GM12878 (cell line): ENCODE measurements at regions not wholly inside any gene's neighbourhood (a gene's known extent, or its start where the extent isn't known, plus 50 kb on each side); places are given as distances from the start of the nearest gene placed in this dataset.
"Not testable (repeated sequence)": the region's sequence is repeated elsewhere in the genome, so short reads cannot be mapped to it uniquely, and the experiment has no call there.

Experiments used
- ATAC-seq: fragments of 200-7000 bp; cut with Tn5 transposase; 3 replicates; pipeline ENCODE4 v1.9.1; 2020; ENCODE audit warnings: mild to moderate bottlenecking, moderate library complexity
- BruUV-seq: library from RNA; stranded (reverse); fragments of 400-500 nt; replicated peaks from 2 replicates; lab custom pipeline; 2021; lab: Mats Ljungman, UMichigan
- CTCF ChIA-PET: fragments of 300-600 bp; sonication (Branson Sonifier 250); formaldehyde crosslinking; extraction: SDS; loops from one replicate; lab custom pipeline; 2021; ENCODE audit warnings: inconsistent platforms; lab: Yijun Ruan, JAX
- POLR2A ChIA-PET: fragments of 350-600 bp; formaldehyde crosslinking; extraction: SDS; loops from one replicate; lab custom pipeline; 2021; ENCODE audit warnings: inconsistent platforms; lab: Charles Lee
- RAD21 ChIA-PET: fragments of 300-600 bp; sonication (Branson Sonifier 250); formaldehyde crosslinking; loops from one replicate; lab custom pipeline; 2023; ENCODE audit warnings: antibody characterized with exemption; ENCODE audit not compliant: unreplicated experiment; lab: Charles Lee
- SMC1A ChIA-PET: fragments of 300-600 bp; sonication (Branson Sonifier 250); formaldehyde crosslinking; loops from one replicate; lab custom pipeline; 2023; ENCODE audit not compliant: unreplicated experiment, uncharacterized antibody; lab: Charles Lee
- DNase-seq: peaks from one replicate; pipeline ENCODE4 v3.0.0-alpha.2; 2011; ENCODE audit warnings: low read depth, low spot score
- FAIRE-seq: peaks from 3 replicates; lab custom pipeline; 2011; peaks lifted over from hg19 to GRCh38; lab: Jason Lieb, UNC
- H2AFZ ChIP-seq: 2 replicates; pipeline ENCODE4 v1.6.0; 2011; ENCODE audit warnings: low read depth, low read length, control low read depth; ENCODE audit not compliant: control insufficient read depth
- H3K27ac ChIP-seq: 2 replicates; pipeline ENCODE4 v1.5.1; 2011; ENCODE audit warnings: control low read depth; ENCODE audit not compliant: control insufficient read depth, insufficient read depth
- H3K27me3 ChIP-seq, 2 experiments: replicated peaks in 1 of 2; 2 replicates each; pipeline versions ENCODE4 v1.6.0 to v1.6.1; 2011; ENCODE audit warnings: low read length in 1 of 2; ENCODE audit not compliant: control insufficient read depth in 2 of 2, insufficient read depth in 2 of 2
- H3K36me3 ChIP-seq, 2 experiments: 2 replicates each; pipeline ENCODE4 v1.5.1; 2011; ENCODE audit warnings: low read length in 1 of 2; ENCODE audit not compliant: control insufficient read depth in 2 of 2, insufficient read depth in 2 of 2
- H3K4me1 ChIP-seq: 2 replicates; pipeline ENCODE4 v1.6.1; 2011; ENCODE audit warnings: mild to moderate bottlenecking, low read length, moderate library complexity, mixed read lengths; ENCODE audit not compliant: control insufficient read depth, insufficient read depth
- H3K4me2 ChIP-seq: 2 replicates; pipeline ENCODE4 v1.6.0; 2011; ENCODE audit warnings: control low read depth; ENCODE audit not compliant: control insufficient read depth, insufficient read depth
- H3K4me3 ChIP-seq: fragments of 200-600 bp; sonication (generic); 2 replicates; pipeline ENCODE4 v1.5.1; 2016
- H3K79me2 ChIP-seq: 2 replicates; pipeline ENCODE4 v1.6.0; 2011; ENCODE audit warnings: low read length; ENCODE audit not compliant: control insufficient read depth, insufficient read depth
- H3K9ac ChIP-seq: 2 replicates; pipeline ENCODE4 v1.8.0; 2011; ENCODE audit warnings: low read length, control low read depth, mixed read lengths; ENCODE audit not compliant: control insufficient read depth, insufficient read depth
- H3K9me3 ChIP-seq: replicated peaks from 3 replicates; pipeline ENCODE4 v1.5.1; 2011; ENCODE audit warnings: mild to moderate bottlenecking, low read length; ENCODE audit not compliant: control insufficient read depth, insufficient read depth
- H4K20me1 ChIP-seq: 2 replicates; pipeline ENCODE4 v1.6.0; 2011; ENCODE audit not compliant: control insufficient read depth, insufficient read depth
- ATF7 ChIP-seq: fragments of 450-650 bp; IDR thresholded peaks from 2 replicates; pipeline ENCODE4 v1.6.1; 2016; ENCODE audit warnings: low read depth, mild to moderate bottlenecking
- BHLHE40 ChIP-seq, 2 experiments: fragments of 450-650 bp in 1 of 2; IDR thresholded peaks; 2 replicates each; pipeline ENCODE4 v1.6.1; 2011 to 2017; ENCODE audit warnings: low read depth in 2 of 2, borderline replicate concordance in 1 of 2, improper control_type of control experiment in 1 of 2, low read length in 1 of 2, mild to moderate bottlenecking in 1 of 2
- GABPA ChIP-seq: IDR thresholded peaks from 2 replicates; pipeline ENCODE4 v1.6.1; 2014; ENCODE audit warnings: antibody characterized with exemption, low read depth, mild to moderate bottlenecking, inconsistent platforms
- JUNB ChIP-seq: IDR thresholded peaks from 2 replicates; pipeline ENCODE4 v1.6.1; 2016; ENCODE audit warnings: antibody characterized with exemption, mild to moderate bottlenecking
- KAT2A ChIP-seq: conservative IDR thresholded peaks from 2 replicates; pipeline ENCODE4 v1.6.1; 2011; ENCODE audit warnings: low read depth, low read length; ENCODE audit not compliant: control insufficient read depth
- PAX5 ChIP-seq: IDR thresholded peaks from 2 replicates; pipeline ENCODE4 v1.6.1; 2011; ENCODE audit warnings: low read depth, low read length, borderline replicate concordance
- SPI1 ChIP-seq: IDR thresholded peaks from 2 replicates; pipeline ENCODE4 v1.6.1; 2011; ENCODE audit warnings: low read depth, mild to moderate bottlenecking, low read length, moderate library complexity, borderline replicate concordance; ENCODE audit not compliant: insufficient read depth
- TAF1 ChIP-seq: IDR thresholded peaks from 2 replicates; pipeline ENCODE4 v1.6.1; 2011; ENCODE audit warnings: mild to moderate bottlenecking, low read depth, low read length, borderline replicate concordance
- WGBS: methylation state at CpG from one replicate; pipeline ENCODE4 v1.1.6; 2016; ENCODE audit warnings: low lambda C conversion rate; ENCODE audit not compliant: insufficient replicate concordance, insufficient coverage; ENCODE audit errors: missing lambda C conversion rate; 5-methylcytosine and 5-hydroxymethylcytosine counted together
- in situ Hi-C: fragments of 300-500 bp; cut with MboI; formaldehyde crosslinking; loops from 9 replicates; pipeline ENCODE4 v1.14.3; 2018; ENCODE audit warnings: mixed read lengths
- intact Hi-C: fragments of 100-400 bp; cut with micrococcal nuclease; formaldehyde crosslinking; loops from one replicate; pipeline ENCODE4 v1.14.2; 2022; ENCODE audit not compliant: unreplicated experiment
- TF ChIP-seq, protein P1 (sequence below): IDR thresholded peaks from 2 replicates; pipeline ENCODE4 v1.6.1; 2011; ENCODE audit warnings: low read depth, mild to moderate bottlenecking, low read length, moderate library complexity, borderline replicate concordance; ENCODE audit errors: extremely low read depth

- TF ChIP-seq, protein P1, sequence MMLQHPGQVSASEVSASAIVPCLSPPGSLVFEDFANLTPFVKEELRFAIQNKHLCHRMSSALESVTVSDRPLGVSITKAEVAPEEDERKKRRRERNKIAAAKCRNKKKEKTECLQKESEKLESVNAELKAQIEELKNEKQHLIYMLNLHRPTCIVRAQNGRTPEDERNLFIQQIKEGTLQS, result no peak
- TF ChIP-seq, all 136 proteins: peak for 0
Observed at GRCh38 chr3:81829937-81830336, 68.5 kb upstream of the GBE1 start (continued).

DNA sequence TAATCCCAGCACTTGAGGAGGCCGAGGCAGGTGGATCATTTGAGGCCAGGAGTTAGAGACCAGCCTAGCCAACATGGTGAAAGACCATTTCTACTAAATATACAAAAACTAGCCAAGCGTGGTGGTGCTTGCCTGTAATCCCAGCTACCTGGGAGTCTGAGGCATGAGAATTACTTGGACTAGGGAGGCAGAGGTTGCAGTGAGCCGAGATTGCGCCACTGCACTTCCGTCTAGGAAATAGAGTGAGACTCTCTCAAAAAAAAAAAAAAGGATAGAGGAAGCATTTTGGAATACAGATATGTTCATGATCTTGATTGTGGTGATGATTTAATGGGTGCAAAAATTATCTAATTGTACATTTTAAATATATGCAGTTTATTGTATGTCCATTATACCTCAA lies 67.8 kb upstream of the GBE1 start:
- not testable (repeated sequence) for FAIRE-seq

DNA sequence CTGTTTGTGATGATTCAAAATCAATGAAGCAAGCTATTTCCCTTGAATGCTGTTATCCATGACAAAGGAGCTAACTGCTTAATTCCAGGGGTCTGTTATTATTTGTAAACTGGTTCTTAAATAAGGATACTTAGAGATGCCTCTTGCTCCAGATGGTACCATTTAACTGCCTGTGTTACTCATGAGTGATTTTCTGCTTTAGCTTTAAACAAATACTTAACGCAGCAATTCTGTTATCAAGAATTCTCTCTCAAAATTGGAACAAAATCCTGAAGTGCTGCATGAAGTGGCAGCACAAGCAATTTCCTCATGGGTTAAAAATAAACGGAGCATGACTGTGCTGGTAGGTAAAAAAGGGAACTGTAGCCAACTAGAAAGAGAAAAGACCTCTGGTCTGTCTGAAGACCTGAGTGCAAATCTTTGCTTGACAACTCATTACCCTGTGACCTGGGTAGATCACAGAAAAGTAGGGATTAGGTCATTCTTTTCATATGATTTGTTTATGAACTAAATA lies 62.5 kb upstream of the GBE1 start:
- H3K36me3 ChIP-seq, result no peaks in the 10 kb centered on the region
- intact Hi-C loops (loop anchor here (2.0 kb wide), 1 partner anchor 35 kb away; no protein-coding TSS in a partner anchor), in situ Hi-C loops (no loop called here)
- H3K27ac ChIP-seq, result peak overlapping the region; percentile 53
- no peaks in the 10 kb centered on the region for H4K20me1 ChIP-seq
- peak overlapping the region; percentile 61 for H2AFZ ChIP-seq
- H3K27me3 ChIP-seq, result no peaks in the 10 kb centered on the region
- SMC1A ChIA-PET, result interaction anchor here (0.8 to 2.2 kb wide), 9 partner anchors 9 to 157 kb away, joined by 3 to 15 read pairs (median 5); partner anchors contain the start of gene GBE1
- H3K4me3 ChIP-seq, result no peak overlapping the region
- no peak overlapping the region for H3K9ac ChIP-seq
- 2% methylated on average over 2 of the region's 2 CpGs for WGBS
- H3K79me2 ChIP-seq, result no peaks in the 10 kb centered on the region
- RAD21 ChIA-PET, result interaction anchor here (1.1 to 1.7 kb wide), 3 partner anchors 18 to 121 kb away, joined by 3 to 10 read pairs (median 3); partner anchors contain the start of gene GBE1
- peak; percentile 99 for ATAC-seq
- peak; percentile 31 for FAIRE-seq
- POLR2A ChIA-PET, result interaction anchor here (1.0 to 1.8 kb wide), 4 partner anchors 9 to 97 kb away, joined by 3 to 11 read pairs (median 3); partner anchors contain the start of gene GBE1
- peak; percentile 59 for DNase-seq
- H3K4me1 ChIP-seq, result peaks cover 10% of the 10 kb centered on the region; the same call in 1 of the 2 replicates
- peak overlapping the region; percentile 53 for H3K4me2 ChIP-seq
- BruUV-seq, result no TSS peak
- H3K9me3 ChIP-seq, result peaks cover 11% of the 10 kb centered on the region
- CTCF ChIA-PET, result interaction anchor here (1.3 to 2.2 kb wide), 2 partner anchors 15 to 86 kb away, joined by 3 to 12 read pairs; no protein-coding TSS in a partner anchor
- TF ChIP-seq GABPA, result peak; percentile 16; the same call in 1 of the 2 replicates
- no peak for TF ChIP-seq KAT2A
- TF ChIP-seq JUNB, result no peak
- peak; percentile 63 for TF ChIP-seq PAX5
- TF ChIP-seq SPI1, result peak; percentile 90
- TF ChIP-seq TAF1, result no peak
- TF ChIP-seq BHLHE40 (IDR thresholded peaks at IDR 0.05; ENCODE audit: borderline replicate concordance in 1 of 2, low read depth in 2 of 2, low read length in 1 of 2), result no peak
- peak; percentile 69 for TF ChIP-seq ATF7

More for the DNA sequence above, 67.8 kb upstream of the GBE1 start:
- CTCF ChIA-PET, result interaction anchor here (1.2 to 1.3 kb wide), 2 partner anchors 9 to 11 kb away, joined by 3 to 4 read pairs; no protein-coding TSS in a partner anchor
- H3K9ac ChIP-seq, H3K79me2 ChIP-seq, H3K4me3 ChIP-seq, ATAC-seq, DNase-seq, H3K27me3 ChIP-seq, in situ Hi-C loops, H3K27ac ChIP-seq, H2AFZ ChIP-seq, BruUV-seq, RAD21 ChIA-PET, H3K4me2 ChIP-seq, H3K36me3 ChIP-seq, intact Hi-C loops, H3K4me1 ChIP-seq, H4K20me1 ChIP-seq, H3K9me3 ChIP-seq: not testable (repeated sequence)
- WGBS, result 68% methylated on average over 5 of the region's 5 CpGs
- SMC1A ChIA-PET, result interaction anchor here (0.9 kb wide), 1 partner anchor 12 kb away, joined by 4 read pairs; no protein-coding TSS in a partner anchor
- POLR2A ChIA-PET, result interaction anchor here (0.6 kb wide), 1 partner anchor 11 kb away, joined by 3 read pairs; no protein-coding TSS in a partner anchor
